ENCODE measurements at regions not wholly inside any gene's neighbourhood (a gene's known extent, or its start where the extent isn't known, plus 50 kb on each side); places are given as distances from the start of the nearest gene placed in this dataset.

GRCh38 chr1:82991569-82991968, 1007.4 kb downstream of the TTLL7 start:
- H3K4me2 ChIP-seq (ENCODE audit: control insufficient read depth, insufficient read depth): no peak overlapping the region
- ChIA-PET SMC1A (ENCODE audit: uncharacterized antibody, unreplicated experiment) (no interaction called here), CTCF (no interaction called here), POLR2A (interaction anchor here (0.6 kb wide), 1 partner anchor 72 kb away, joined by 3 read pairs; no protein-coding TSS in a partner anchor), RAD21 (ENCODE audit: unreplicated experiment) (no interaction called here)
- H2AFZ ChIP-seq (ENCODE audit: control insufficient read depth, low read depth, low read length): no peak overlapping the region
- no peaks in the 10 kb centered on the region for H3K9me3 ChIP-seq (replicated peaks; ENCODE audit: control insufficient read depth, insufficient read depth, low read length)
- ATAC-seq (no peak), FAIRE-seq (no peak), DNase-seq (ENCODE audit: low read depth, low spot score) (no peak)
- no peaks in the 10 kb centered on the region for H3K79me2 ChIP-seq (ENCODE audit: control insufficient read depth, insufficient read depth, low read length)
- H3K4me3 ChIP-seq: no peak overlapping the region
- intact Hi-C loops (cut with micrococcal nuclease; ENCODE audit: unreplicated experiment): no loop called here
- in situ Hi-C loops (cut with MboI): no loop called here
- H3K27me3 ChIP-seq (replicated peaks in 1 of 2; ENCODE audit: control insufficient read depth in 2 of 2, insufficient read depth in 2 of 2, low read length in 1 of 2): no peaks in the 10 kb centered on the region
- no TSS peak for BruUV-seq (replicated peaks)
- no peaks in the 10 kb centered on the region for H3K36me3 ChIP-seq (ENCODE audit: control insufficient read depth in 2 of 2, insufficient read depth in 2 of 2, low read length in 1 of 2)
- H4K20me1 ChIP-seq (ENCODE audit: control insufficient read depth, insufficient read depth): peaks cover 3% of the 10 kb centered on the region; the same call in 1 of the 2 replicates
- H3K27ac ChIP-seq (ENCODE audit: control insufficient read depth, insufficient read depth): no peak overlapping the region
- no peak overlapping the region for H3K9ac ChIP-seq (ENCODE audit: control insufficient read depth, insufficient read depth, low read length)
- no peaks in the 10 kb centered on the region for H3K4me1 ChIP-seq (ENCODE audit: control insufficient read depth, insufficient read depth, low read length)
- WGBS (ENCODE audit: insufficient coverage, insufficient replicate concordance, low lambda C conversion rate, missing lambda C conversion rate): 4% methylated on average over 2 of the region's 2 CpGs
- TF ChIP-seq RCOR1 (conservative IDR thresholded peaks at IDR 0.05; ENCODE audit: low read depth, low read length) (no peak), POLR2A (IDR thresholded peaks at IDR 0.05; ENCODE audit: low read depth, low read length) (no peak), CUX1 (IDR thresholded peaks at IDR 0.05; ENCODE audit: insufficient replicate concordance, low read depth, low read length) (no peak), ZBTB11 (CRISPR knock-in tag; IDR thresholded peaks at IDR 0.05) (no peak), SMC3 (IDR thresholded peaks at IDR 0.05; ENCODE audit: borderline replicate concordance, low read length) (no peak), SIN3A (IDR thresholded peaks at IDR 0.05; ENCODE audit: low read depth, low read length) (no peak), IKZF1 (conservative IDR thresholded peaks at IDR 0.05) (no peak)
- TF ChIP-seq, protein P1, sequence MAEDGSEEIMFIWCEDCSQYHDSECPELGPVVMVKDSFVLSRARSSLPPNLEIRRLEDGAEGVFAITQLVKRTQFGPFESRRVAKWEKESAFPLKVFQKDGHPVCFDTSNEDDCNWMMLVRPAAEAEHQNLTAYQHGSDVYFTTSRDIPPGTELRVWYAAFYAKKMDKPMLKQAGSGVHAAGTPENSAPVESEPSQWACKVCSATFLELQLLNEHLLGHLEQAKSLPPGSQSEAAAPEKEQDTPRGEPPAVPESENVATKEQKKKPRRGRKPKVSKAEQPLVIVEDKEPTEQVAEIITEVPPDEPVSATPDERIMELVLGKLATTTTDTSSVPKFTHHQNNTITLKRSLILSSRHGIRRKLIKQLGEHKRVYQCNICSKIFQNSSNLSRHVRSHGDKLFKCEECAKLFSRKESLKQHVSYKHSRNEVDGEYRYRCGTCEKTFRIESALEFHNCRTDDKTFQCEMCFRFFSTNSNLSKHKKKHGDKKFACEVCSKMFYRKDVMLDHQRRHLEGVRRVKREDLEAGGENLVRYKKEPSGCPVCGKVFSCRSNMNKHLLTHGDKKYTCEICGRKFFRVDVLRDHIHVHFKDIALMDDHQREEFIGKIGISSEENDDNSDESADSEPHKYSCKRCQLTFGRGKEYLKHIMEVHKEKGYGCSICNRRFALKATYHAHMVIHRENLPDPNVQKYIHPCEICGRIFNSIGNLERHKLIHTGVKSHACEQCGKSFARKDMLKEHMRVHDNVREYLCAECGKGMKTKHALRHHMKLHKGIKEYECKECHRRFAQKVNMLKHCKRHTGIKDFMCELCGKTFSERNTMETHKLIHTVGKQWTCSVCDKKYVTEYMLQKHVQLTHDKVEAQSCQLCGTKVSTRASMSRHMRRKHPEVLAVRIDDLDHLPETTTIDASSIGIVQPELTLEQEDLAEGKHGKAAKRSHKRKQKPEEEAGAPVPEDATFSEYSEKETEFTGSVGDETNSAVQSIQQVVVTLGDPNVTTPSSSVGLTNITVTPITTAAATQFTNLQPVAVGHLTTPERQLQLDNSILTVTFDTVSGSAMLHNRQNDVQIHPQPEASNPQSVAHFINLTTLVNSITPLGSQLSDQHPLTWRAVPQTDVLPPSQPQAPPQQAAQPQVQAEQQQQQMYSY (CRISPR knock-in tag; IDR thresholded peaks at IDR 0.05): no peak
- TF ChIP-seq, protein P2, sequence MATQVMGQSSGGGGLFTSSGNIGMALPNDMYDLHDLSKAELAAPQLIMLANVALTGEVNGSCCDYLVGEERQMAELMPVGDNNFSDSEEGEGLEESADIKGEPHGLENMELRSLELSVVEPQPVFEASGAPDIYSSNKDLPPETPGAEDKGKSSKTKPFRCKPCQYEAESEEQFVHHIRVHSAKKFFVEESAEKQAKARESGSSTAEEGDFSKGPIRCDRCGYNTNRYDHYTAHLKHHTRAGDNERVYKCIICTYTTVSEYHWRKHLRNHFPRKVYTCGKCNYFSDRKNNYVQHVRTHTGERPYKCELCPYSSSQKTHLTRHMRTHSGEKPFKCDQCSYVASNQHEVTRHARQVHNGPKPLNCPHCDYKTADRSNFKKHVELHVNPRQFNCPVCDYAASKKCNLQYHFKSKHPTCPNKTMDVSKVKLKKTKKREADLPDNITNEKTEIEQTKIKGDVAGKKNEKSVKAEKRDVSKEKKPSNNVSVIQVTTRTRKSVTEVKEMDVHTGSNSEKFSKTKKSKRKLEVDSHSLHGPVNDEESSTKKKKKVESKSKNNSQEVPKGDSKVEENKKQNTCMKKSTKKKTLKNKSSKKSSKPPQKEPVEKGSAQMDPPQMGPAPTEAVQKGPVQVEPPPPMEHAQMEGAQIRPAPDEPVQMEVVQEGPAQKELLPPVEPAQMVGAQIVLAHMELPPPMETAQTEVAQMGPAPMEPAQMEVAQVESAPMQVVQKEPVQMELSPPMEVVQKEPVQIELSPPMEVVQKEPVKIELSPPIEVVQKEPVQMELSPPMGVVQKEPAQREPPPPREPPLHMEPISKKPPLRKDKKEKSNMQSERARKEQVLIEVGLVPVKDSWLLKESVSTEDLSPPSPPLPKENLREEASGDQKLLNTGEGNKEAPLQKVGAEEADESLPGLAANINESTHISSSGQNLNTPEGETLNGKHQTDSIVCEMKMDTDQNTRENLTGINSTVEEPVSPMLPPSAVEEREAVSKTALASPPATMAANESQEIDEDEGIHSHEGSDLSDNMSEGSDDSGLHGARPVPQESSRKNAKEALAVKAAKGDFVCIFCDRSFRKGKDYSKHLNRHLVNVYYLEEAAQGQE (IDR thresholded peaks at IDR 0.05; ENCODE audit: low read depth, low read length): no peak
